LNCAP (cell line): ENCODE measurements at regions not wholly inside any gene's neighbourhood (a gene's known extent, or its start where the extent isn't known, plus 50 kb on each side); places are given as distances from the start of the nearest gene placed in this dataset.

Source experiments
- TF ChIP-seq, protein P1 (sequence below): fragments of 450-650 bp; IDR thresholded peaks from 2 replicates; pipeline ENCODE4 v1.5.1; 2017; ENCODE audit warnings: mild to moderate bottlenecking

DNA sequence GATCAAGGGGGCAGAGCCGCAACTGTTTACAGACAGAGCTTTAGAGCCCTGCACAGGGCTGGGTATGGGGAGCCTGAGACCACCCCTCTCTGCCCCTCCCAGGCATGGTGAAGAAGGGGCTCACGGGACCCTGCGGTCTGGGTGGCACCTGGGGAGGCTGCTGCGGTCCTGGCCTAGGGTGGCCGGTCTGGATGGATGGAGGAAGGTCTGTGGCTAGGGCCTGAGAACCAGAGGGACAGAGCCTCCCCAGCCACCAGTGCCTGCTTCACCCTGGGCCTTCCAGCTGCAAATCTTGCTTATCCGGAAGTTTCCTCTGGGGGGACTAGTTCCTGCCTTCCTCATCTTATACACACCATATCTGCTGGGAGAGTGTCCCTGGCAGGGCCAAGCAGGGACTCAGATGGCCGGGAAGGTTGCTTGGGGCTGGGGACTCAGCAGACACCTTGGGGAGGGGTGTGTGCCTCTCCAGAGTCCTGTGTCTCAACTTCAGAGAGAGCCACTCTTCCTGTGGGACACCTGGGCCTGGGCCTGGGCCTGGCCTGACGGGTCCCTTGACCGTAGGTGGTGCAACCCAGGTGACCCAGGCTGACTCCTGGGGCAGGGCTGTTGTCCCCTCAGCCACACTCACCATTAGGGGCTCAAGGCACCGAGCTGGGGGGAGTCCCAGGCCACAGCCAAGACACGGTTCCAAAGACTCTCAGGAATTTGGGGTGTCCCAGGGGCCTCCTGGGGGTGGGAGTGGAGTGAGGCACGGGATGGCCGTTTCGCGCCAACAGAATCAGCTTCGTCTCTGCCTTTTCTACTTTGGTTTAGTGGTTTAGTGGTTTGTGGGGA is 52.0 kb upstream of the ACTRT2 start:
- TF ChIP-seq, protein P1, sequence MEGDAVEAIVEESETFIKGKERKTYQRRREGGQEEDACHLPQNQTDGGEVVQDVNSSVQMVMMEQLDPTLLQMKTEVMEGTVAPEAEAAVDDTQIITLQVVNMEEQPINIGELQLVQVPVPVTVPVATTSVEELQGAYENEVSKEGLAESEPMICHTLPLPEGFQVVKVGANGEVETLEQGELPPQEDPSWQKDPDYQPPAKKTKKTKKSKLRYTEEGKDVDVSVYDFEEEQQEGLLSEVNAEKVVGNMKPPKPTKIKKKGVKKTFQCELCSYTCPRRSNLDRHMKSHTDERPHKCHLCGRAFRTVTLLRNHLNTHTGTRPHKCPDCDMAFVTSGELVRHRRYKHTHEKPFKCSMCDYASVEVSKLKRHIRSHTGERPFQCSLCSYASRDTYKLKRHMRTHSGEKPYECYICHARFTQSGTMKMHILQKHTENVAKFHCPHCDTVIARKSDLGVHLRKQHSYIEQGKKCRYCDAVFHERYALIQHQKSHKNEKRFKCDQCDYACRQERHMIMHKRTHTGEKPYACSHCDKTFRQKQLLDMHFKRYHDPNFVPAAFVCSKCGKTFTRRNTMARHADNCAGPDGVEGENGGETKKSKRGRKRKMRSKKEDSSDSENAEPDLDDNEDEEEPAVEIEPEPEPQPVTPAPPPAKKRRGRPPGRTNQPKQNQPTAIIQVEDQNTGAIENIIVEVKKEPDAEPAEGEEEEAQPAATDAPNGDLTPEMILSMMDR = no peak

DNA sequence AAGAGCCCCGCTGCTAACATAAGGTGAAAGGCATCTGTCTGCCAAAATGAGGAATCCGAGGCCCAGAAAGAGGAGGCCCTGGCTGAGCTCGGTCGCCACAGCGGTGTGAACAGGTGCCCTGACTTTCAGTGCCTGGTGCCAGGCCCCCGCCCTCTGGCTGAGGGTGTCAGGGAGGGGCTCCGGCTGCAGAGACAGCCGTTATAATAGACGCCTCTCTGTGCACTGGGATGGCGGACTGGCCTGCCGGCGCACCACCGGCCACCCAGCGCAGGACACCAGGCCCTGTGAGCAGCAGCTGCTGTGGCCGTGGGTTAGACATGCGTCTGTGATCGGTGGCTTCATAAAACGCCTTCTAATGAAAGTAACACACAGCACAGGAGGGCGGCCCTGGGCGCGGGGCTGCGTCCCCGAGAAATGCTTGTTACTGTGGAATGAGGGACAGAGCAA is 51.4 kb upstream of the ACTRT2 start:
- TF ChIP-seq, protein P1 = no peak

DNA sequence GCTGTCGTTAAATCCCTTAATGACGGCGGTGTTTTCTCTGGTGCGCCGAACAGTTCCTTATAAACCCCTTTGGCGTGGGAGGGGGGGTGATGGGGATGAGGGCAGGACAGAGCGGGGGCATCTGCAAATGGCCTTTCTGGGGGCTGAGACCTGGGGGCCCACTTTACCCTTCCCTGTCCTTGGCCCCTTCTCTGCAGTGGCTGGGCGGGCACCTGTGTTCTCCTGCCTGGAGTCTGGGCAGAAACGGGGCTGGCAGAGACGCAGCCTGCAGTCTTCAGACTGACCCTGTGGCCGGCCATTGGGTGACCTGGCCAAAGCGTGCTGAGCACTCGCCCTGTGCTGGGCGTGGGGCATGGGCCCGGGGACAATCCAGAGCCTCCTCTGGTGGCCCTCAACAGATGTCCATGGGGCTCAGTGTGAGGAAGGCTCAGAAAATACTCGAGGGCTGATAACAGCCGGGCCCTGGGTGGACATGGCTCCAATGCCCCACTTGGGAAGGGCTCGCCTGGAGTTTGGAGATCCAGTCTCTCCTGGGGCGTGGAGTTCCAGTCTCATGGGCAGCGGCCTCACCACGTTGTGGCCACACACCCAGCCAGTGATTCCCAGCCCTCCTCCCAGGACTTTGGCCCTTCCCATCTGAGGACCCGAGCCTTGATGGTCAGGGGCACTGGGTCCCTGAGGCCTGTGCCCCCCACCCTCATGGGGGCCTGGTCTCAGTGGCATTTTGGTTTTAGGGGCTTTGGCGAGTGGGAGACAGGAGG is 50.8 kb upstream of the ACTRT2 start:
- TF ChIP-seq, protein P1 = no peak

DNA sequence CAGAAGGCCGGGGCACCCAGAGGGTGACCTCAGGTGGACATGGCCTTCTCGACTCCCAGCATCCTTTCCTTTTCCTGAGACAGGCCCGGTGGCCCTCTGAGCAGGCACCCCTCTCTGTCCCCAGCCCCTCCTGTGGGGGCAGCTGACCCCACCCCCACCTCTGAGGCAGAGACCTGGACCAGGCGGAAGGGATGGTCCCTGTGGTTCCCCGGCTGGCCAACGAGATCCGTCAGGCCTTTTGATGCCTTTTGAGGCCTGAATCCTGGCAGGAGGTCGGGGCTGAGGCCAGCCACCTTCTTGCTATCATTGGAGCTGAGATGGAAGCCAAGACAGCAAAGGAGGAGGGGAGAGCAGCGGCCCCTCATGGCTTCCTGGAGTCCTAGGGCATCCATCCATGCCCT is 50.2 kb upstream of the ACTRT2 start:
- TF ChIP-seq, protein P1 = no peak
